H9 (cell line): ENCODE measurements at regions not wholly inside any gene's neighbourhood (a gene's known extent, or its start where the extent isn't known, plus 50 kb on each side); places are given as distances from the start of the nearest gene placed in this dataset.

ENCODE experiments used
- DNase-seq: peaks from one replicate; pipeline ENCODE4 v3.0.0-alpha.2; 2017
- H2AFZ ChIP-seq: one replicate; pipeline ENCODE4 v1.6.1; 2013; ENCODE audit warnings: mild to moderate bottlenecking, low read length, control low read depth, moderate library complexity
- H2AK5ac ChIP-seq: 2 replicates; pipeline ENCODE4 v1.6.1; 2013; ENCODE audit warnings: low read length, control low read depth, mixed read lengths; ENCODE audit not compliant: insufficient read length
- H2BK120ac ChIP-seq: one replicate; pipeline ENCODE4 v1.6.1; 2013; ENCODE audit warnings: low read depth, mild to moderate bottlenecking, low read length, control low read depth, inconsistent platforms; ENCODE audit not compliant: poor library complexity, severe bottlenecking
- H2BK12ac ChIP-seq: 2 replicates; pipeline ENCODE4 v1.6.1; 2013; ENCODE audit warnings: low read length, control low read depth, mixed read lengths, low read depth; ENCODE audit not compliant: insufficient read length
- H2BK15ac ChIP-seq: 2 replicates; pipeline ENCODE4 v1.6.1; 2013; ENCODE audit warnings: low read depth, low read length, control low read depth
- H2BK20ac ChIP-seq: one replicate; pipeline ENCODE4 v1.6.1; 2013; ENCODE audit warnings: low read depth, mild to moderate bottlenecking, low read length, control low read depth, inconsistent platforms; ENCODE audit not compliant: poor library complexity, severe bottlenecking
- H2BK5ac ChIP-seq: 2 replicates; pipeline ENCODE4 v1.6.1; 2013; ENCODE audit warnings: low read length, control low read depth, mixed read lengths; ENCODE audit not compliant: insufficient read length
- H3K14ac ChIP-seq: 2 replicates; pipeline ENCODE4 v1.6.1; 2013; ENCODE audit warnings: low read length, control low read depth; ENCODE audit not compliant: insufficient read depth
- H3K18ac ChIP-seq: 2 replicates; pipeline ENCODE4 v1.6.1; 2013; ENCODE audit warnings: low read depth, mild to moderate bottlenecking, mixed read lengths, low read length, control low read depth; ENCODE audit not compliant: insufficient read length
- H3K23ac ChIP-seq: 2 replicates; pipeline ENCODE4 v1.6.1; 2013; ENCODE audit warnings: low read length, control low read depth, mixed read lengths, low read depth; ENCODE audit not compliant: insufficient read length
- H3K23me2 ChIP-seq: 2 replicates; pipeline ENCODE4 v1.6.1; 2013; ENCODE audit warnings: low read depth, mild to moderate bottlenecking, mixed read lengths, low read length, control low read depth; ENCODE audit not compliant: insufficient read length, poor library complexity, severe bottlenecking
- H3K27ac ChIP-seq: 2 replicates; pipeline ENCODE4 v1.5.1; 2013; ENCODE audit warnings: low read length, control low read depth, mixed read lengths, low read depth; ENCODE audit not compliant: insufficient read length
- H3K27me3 ChIP-seq: 2 replicates; pipeline ENCODE4 v1.6.1; 2013; ENCODE audit warnings: low read length, control low read depth, inconsistent platforms; ENCODE audit not compliant: insufficient read depth
- H3K4ac ChIP-seq: 2 replicates; pipeline ENCODE4 v1.6.1; 2013; ENCODE audit warnings: low read depth, mild to moderate bottlenecking, control low read depth, inconsistent platforms, low read length, moderate library complexity
- H3K4me1 ChIP-seq: 2 replicates; pipeline ENCODE4 v1.6.1; 2013; ENCODE audit warnings: low read length, control low read depth, inconsistent platforms; ENCODE audit not compliant: insufficient read depth
- H3K4me2 ChIP-seq: 2 replicates; pipeline ENCODE4 v1.6.1; 2013; ENCODE audit warnings: low read length, control low read depth, mixed read lengths; ENCODE audit not compliant: insufficient read length, insufficient read depth
- H3K56ac ChIP-seq: 2 replicates; pipeline ENCODE4 v1.6.1; 2013; ENCODE audit warnings: low read depth, mild to moderate bottlenecking, mixed read lengths, low read length, control low read depth; ENCODE audit not compliant: insufficient read length
- H3K79me1 ChIP-seq: 2 replicates; pipeline ENCODE4 v1.6.1; 2013; ENCODE audit warnings: low read depth, mild to moderate bottlenecking, moderate library complexity, low read length, control low read depth, inconsistent platforms; ENCODE audit not compliant: insufficient read depth, poor library complexity, severe bottlenecking
- H3K79me2 ChIP-seq: 2 replicates; pipeline ENCODE4 v1.6.1; 2013; ENCODE audit warnings: low read length, control low read depth, inconsistent platforms; ENCODE audit not compliant: insufficient read depth
- H3K9ac ChIP-seq: 2 replicates; pipeline ENCODE4 v1.6.1; 2013; ENCODE audit warnings: low read length, control low read depth, mixed read lengths; ENCODE audit not compliant: insufficient read length; ENCODE audit errors: extremely low read depth
- H3K9me3 ChIP-seq: one replicate; pipeline ENCODE4 v1.6.1; 2013; ENCODE audit warnings: low read depth, low read length, inconsistent platforms; ENCODE audit not compliant: control insufficient read depth
- H3T11ph ChIP-seq: one replicate; pipeline ENCODE4 v1.6.1; 2013; ENCODE audit warnings: mild to moderate bottlenecking, low read length, control low read depth, inconsistent platforms
- H4K20me1 ChIP-seq: one replicate; pipeline ENCODE4 v1.6.1; 2013; ENCODE audit not compliant: control insufficient read depth, insufficient read length, insufficient read depth
- H4K5ac ChIP-seq: 2 replicates; pipeline ENCODE4 v1.6.1; 2013; ENCODE audit warnings: low read depth, mild to moderate bottlenecking, mixed read lengths, low read length, control low read depth; ENCODE audit not compliant: insufficient read length
- H4K8ac ChIP-seq: replicated peaks from 2 replicates; pipeline ENCODE4 v1.6.1; 2013; ENCODE audit warnings: low read length, control low read depth, mixed read lengths, low read depth; ENCODE audit not compliant: insufficient read length
- H4K91ac ChIP-seq: 2 replicates; pipeline ENCODE4 v1.6.1; 2013; ENCODE audit warnings: low read depth, mild to moderate bottlenecking, moderate library complexity, mixed read lengths, low read length, control low read depth; ENCODE audit not compliant: insufficient read length
- H3K27ac Mint-ChIP-seq, 3 experiments: 2 replicates in 2 of 3; 3 replicates in 1 of 3; pipeline ENCODE4 v1.8.0; 2020 to 2021; ENCODE audit warnings: mixed read lengths in 3 of 3, mild to moderate bottlenecking in 1 of 3, moderate library complexity in 1 of 3
- H3K27me3 Mint-ChIP-seq: 2 replicates; pipeline ENCODE4 v1.8.0; 2021; ENCODE audit warnings: low read depth, mild to moderate bottlenecking, moderate library complexity, mixed read lengths
- H3K36me3 Mint-ChIP-seq, 3 experiments: 2 replicates in 2 of 3; 3 replicates in 1 of 3; pipeline ENCODE4 v1.8.0; 2020 to 2021; ENCODE audit warnings: low read depth in 3 of 3, mixed read lengths in 3 of 3; ENCODE audit not compliant: insufficient read depth in 1 of 3
- H3K4me1 Mint-ChIP-seq, 2 experiments: 2 replicates each; pipeline ENCODE4 v1.8.0; 2020; ENCODE audit warnings: mixed read lengths in 2 of 2
- H3K4me3 Mint-ChIP-seq, 2 experiments: 2 replicates in 1 of 2; 3 replicates in 1 of 2; pipeline ENCODE4 v1.8.0; 2020 to 2021; ENCODE audit warnings: mild to moderate bottlenecking in 2 of 2, mixed read lengths in 2 of 2, moderate library complexity in 1 of 2
- H3K9me3 Mint-ChIP-seq, 2 experiments: 2 replicates in 1 of 2; 3 replicates in 1 of 2; pipeline ENCODE4 v1.8.0; 2020; ENCODE audit warnings: mild to moderate bottlenecking in 2 of 2, mixed read lengths in 2 of 2, moderate library complexity in 1 of 2
- WGBS: extraction: QIAGEN DNeasy Blood & Tissue Kit; methylation state at CpG from one replicate; pipeline ENCODE4 v1.1.7; 2013; ENCODE audit warnings: missing lambda C conversion rate, low lambda C conversion rate, mixed read lengths; ENCODE audit not compliant: insufficient read length; ENCODE audit errors: extremely low coverage; 5-methylcytosine and 5-hydroxymethylcytosine counted together
- TF ChIP-seq, protein P1 (sequence below): fragments of 200-600 bp; sonication (generic); conservative IDR thresholded peaks from 3 replicates; pipeline ENCODE4 v1.8.0; 2021; ENCODE audit warnings: antibody characterized with exemption, mild to moderate bottlenecking

DNA sequence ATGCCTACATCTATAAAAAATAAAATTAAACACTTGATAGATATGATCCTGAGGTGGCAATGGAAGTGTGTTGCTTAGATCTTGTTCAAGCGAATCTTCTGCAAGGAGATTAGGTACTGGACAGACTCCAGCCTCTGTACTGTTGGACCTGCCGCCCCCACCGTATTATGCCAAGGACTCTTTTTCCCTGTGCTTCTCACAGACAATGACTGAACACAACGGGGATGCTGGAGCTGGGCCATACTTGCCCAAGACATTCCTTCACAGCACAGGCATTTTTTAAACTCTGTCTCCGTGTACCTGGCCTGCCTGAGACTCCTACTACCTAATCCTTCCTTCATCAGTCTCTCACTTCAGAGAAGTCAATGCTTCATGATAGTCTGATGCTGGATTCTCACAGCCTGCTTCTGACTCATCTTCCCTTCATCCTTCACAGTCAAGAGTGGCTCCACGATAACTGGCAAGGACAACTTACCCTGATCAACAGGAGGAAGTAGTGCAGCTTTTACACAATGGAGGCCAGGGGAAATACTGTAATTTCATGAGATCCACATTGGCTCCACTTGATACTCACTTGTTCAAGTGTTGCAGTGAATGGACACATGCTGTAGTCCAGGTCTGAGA lies 754.6 kb upstream of the AGA start:
- TF ChIP-seq, protein P1, sequence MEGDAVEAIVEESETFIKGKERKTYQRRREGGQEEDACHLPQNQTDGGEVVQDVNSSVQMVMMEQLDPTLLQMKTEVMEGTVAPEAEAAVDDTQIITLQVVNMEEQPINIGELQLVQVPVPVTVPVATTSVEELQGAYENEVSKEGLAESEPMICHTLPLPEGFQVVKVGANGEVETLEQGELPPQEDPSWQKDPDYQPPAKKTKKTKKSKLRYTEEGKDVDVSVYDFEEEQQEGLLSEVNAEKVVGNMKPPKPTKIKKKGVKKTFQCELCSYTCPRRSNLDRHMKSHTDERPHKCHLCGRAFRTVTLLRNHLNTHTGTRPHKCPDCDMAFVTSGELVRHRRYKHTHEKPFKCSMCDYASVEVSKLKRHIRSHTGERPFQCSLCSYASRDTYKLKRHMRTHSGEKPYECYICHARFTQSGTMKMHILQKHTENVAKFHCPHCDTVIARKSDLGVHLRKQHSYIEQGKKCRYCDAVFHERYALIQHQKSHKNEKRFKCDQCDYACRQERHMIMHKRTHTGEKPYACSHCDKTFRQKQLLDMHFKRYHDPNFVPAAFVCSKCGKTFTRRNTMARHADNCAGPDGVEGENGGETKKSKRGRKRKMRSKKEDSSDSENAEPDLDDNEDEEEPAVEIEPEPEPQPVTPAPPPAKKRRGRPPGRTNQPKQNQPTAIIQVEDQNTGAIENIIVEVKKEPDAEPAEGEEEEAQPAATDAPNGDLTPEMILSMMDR, result no peak
- no peak overlapping the region for H3K14ac ChIP-seq
- no peak overlapping the region for H2AK5ac ChIP-seq
- H2AFZ ChIP-seq, result no peak overlapping the region
- no peak overlapping the region for H3K23ac ChIP-seq
- H2BK15ac ChIP-seq, result no peak overlapping the region
- Mint-ChIP-seq H3K36me3 (peaks cover 0 to 9% (median 0%) of the 10 kb centered on the region in 3 experiments; a peak in 3 of 7 replicates), H3K4me3 (no peak overlapping the region), H3K27me3 (no peaks in the 10 kb centered on the region), H3K4me1 (no peaks in the 10 kb centered on the region), H3K27ac (no peak overlapping the region), H3K9me3 (peaks cover 0 to 10% of the 10 kb centered on the region in 2 experiments; a peak in 2 of 5 replicates)
- H3K9me3 ChIP-seq, result no peaks in the 10 kb centered on the region
- no peak overlapping the region for H3T11ph ChIP-seq
- no peak overlapping the region for H4K8ac ChIP-seq
- no peaks in the 10 kb centered on the region for H3K23me2 ChIP-seq
- no peak overlapping the region for H2BK5ac ChIP-seq
- no peak overlapping the region for H3K56ac ChIP-seq
- H4K20me1 ChIP-seq, result no peaks in the 10 kb centered on the region
- no peak for DNase-seq
- H3K4ac ChIP-seq, result no peak overlapping the region
- H2BK12ac ChIP-seq, result no peak overlapping the region
- no peak overlapping the region for H4K5ac ChIP-seq
- H3K27me3 ChIP-seq, result no peaks in the 10 kb centered on the region
- H2BK20ac ChIP-seq, result no peak overlapping the region
- H3K79me1 ChIP-seq, result no peaks in the 10 kb centered on the region
- no peaks in the 10 kb centered on the region for H3K79me2 ChIP-seq
- no peak overlapping the region for H3K18ac ChIP-seq
- H3K4me2 ChIP-seq, result no peak overlapping the region
- H3K27ac ChIP-seq, result no peak overlapping the region
- H2BK120ac ChIP-seq, result no peak overlapping the region
- no peak overlapping the region for H3K9ac ChIP-seq
- no CpG with 5 or more reads among the region's 6 CpGs for WGBS
- no peak overlapping the region for H4K91ac ChIP-seq
- H3K4me1 ChIP-seq, result no peaks in the 10 kb centered on the region
